LNCAP (cell line): ENCODE measurements at regions not wholly inside any gene's neighbourhood (a gene's known extent, or its start where the extent isn't known, plus 50 kb on each side); places are given as distances from the start of the nearest gene placed in this dataset.

Source experiments
- TF ChIP-seq, protein P1 (sequence below): fragments of 450-650 bp; IDR thresholded peaks from 2 replicates; pipeline ENCODE4 v1.5.1; 2017; ENCODE audit warnings: mild to moderate bottlenecking

DNA sequence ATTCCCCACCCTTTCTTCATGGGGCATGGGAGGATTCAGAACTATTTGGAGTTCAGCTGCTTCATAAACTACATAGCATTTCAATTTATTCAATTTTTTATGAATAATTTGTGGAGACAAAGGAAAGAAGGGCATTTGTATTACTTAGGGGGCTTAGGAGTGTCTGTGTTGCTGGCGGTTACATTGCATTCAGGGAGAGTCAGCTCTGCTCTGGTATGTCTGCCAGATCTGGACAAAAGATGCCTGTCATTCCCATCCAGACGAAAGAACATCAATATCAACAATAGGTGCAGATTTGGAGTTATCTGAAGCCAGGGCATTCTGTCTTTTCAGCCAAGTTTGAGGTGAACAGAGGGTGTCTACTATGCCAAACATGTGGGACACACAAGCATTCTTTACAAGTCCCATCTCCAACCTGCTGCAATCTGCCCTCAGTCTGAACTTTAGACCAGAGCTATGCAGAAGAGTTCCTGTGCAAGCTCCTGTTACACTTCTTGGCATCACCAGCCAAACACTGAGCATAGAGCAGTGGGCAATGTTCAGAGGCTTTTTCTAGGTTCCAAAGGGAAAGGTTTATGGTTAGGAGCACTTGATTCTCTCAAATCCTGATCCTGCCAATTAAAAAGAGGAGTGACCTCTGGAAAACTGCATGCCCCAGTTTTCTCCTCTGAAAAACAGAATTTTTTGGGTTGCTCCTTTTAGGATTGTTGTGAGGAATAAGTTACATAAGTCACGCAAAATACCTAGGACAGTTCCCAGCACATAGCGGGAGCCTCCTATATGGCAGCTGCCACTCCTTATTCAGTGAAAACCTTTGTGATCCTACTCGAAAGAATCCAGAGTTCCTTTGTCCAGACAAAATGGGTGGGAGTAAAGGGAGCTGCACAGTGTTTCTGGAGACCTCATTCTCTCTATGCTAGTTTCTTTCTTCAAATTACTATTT, 719.5 kb upstream of the SLIT2 start:
- TF ChIP-seq, protein P1, sequence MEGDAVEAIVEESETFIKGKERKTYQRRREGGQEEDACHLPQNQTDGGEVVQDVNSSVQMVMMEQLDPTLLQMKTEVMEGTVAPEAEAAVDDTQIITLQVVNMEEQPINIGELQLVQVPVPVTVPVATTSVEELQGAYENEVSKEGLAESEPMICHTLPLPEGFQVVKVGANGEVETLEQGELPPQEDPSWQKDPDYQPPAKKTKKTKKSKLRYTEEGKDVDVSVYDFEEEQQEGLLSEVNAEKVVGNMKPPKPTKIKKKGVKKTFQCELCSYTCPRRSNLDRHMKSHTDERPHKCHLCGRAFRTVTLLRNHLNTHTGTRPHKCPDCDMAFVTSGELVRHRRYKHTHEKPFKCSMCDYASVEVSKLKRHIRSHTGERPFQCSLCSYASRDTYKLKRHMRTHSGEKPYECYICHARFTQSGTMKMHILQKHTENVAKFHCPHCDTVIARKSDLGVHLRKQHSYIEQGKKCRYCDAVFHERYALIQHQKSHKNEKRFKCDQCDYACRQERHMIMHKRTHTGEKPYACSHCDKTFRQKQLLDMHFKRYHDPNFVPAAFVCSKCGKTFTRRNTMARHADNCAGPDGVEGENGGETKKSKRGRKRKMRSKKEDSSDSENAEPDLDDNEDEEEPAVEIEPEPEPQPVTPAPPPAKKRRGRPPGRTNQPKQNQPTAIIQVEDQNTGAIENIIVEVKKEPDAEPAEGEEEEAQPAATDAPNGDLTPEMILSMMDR = no peak

DNA sequence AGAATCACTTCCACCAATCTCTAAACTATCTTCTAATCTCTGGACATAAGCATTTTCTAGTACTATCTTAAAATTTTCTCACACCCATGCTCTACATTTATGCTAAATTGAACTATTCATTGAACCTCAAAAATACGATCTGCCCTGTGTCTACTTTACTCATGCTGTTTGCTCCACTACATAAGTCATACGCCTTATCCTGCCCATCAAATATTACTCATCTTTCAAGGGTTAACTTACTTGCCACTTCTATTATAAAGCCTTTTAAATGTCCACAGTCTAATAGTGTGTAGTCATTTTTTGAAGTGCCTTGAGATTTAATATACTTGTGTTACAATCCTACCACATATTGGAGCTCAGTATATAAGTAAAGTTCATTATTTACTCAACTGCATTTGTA, 727.7 kb upstream of the SLIT2 start:
- TF ChIP-seq, protein P1 = no peak

DNA sequence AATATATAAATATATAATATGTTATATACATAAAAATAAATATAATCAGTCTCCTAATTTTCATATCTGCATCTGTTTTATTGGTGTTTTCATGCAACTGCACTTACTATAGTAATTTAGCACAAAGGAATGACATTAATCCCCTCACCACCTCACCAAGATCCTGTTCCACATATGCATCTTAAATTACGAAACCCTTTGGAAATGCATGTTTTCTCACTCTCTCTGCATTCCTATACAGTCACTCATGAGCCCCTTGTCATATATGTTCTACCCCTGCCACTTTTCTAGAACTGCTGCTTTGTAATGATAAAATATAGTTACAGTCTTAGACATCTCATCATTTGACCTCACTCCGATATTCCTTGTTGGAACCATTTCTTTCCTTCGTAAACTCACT, 728.7 kb upstream of the SLIT2 start:
- TF ChIP-seq, protein P1 = no peak

DNA sequence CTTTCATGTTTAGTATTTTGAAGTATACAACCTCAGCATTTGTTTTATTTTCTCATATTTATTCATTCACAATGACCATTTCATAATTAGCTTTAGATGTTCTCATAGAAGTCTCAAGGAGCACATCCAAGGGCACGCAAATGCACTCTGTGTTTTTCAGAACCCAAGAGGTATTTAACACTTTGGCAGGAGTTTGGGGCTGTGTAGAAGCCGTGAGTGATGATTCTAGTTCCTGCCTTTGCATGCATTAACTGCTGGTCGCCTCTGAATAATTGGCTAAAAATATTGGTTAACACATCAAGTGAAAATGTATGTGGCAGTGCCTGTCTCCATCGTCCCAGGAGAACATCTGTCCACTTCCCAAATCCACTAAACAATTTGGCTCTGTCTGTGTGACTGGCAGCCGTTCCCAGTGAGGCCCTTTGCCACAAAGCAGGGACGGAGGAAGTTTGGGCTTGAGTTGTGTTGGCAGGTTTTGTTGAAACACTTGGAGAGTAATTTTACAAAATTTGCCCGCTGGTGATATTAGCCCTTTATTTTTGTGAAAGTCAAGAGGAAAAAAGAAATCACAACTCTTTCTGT, 730.7 kb upstream of the SLIT2 start:
- TF ChIP-seq, protein P1 = no peak

DNA sequence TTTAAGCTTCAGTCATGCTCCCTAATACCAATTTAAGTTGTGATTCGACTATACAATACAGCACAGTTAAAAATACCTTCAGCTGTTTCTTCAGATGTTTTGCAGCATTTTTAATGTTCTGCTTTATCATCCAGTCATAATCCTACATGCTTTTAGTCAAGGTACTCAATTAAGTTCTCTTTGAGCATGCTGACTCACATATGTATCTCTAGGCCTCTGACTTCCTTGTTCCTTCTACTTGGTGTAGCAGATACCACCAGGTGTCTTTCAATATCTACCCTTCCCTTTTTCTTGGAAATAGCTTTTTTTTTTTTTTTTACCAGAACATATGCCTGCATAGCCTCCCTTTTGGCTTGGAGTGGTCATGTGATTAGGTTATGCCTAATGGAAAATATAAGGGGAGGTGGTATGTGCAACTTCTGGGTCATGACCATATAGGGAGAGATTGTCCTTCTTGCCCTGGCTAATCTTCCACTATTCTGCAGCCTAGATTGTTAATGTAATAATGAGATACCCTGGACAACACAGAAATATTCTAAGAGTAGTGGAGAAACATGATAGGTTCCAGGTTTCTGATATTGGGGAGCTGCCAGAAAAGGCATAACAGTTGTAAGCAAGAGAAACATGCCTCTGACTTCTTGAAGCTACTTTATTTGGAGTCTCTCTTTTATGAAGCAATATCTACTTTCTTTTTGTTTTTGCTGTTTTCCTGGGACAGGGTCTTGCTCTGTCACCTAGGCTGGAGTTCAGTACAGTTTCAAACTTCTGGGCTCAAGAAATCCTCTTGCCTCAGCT, 737.2 kb upstream of the SLIT2 start:
- TF ChIP-seq, protein P1 = no peak

DNA sequence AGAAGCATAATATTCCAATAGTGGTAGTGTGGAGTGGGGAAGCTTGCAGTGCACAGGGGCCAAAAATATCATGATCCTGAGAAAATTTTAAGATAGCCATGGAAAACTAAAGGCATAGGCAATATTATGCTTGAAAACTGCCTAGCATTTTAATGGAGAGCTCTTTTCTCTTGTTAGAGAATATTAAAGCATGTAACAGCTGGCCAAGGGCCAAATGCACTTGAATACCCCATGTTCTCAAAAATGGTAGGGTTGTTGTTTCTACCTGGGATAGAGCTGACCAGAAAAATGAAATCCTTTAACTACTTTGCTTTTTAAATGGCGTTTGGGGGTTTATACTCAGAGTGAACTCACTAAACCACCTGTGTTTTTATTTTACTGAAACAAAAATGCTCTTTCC, 739.6 kb upstream of the SLIT2 start:
- TF ChIP-seq, protein P1 = no peak

DNA sequence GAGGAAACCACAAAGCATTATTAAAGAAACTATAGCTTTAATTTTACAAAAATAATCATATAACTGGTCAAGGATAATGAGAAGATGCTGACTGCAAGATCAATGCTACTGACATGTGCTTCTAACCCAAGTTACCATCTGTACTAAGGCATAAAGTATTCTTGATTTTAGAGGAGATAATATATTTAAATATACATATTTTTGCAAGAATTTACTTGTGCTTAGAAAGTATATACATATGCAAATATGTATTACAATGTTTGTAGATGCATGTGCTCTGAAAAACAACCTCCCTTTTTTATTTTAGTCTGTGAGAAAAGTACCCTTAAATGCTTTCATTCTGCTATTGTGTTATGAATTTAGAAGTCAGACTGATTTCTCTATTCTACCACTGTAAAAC, 740.7 kb upstream of the SLIT2 start:
- TF ChIP-seq, protein P1 = no peak
